LNCaP clone FGC (cell line): ENCODE measurements at regions not wholly inside any gene's neighbourhood (a gene's known extent, or its start where the extent isn't known, plus 50 kb on each side); places are given as distances from the start of the nearest gene placed in this dataset.
A peak's percentile ranks its signal among the peaks of the same experiment; 100 is the strongest.
"Not testable (repeated sequence)": the region's sequence is repeated elsewhere in the genome, so short reads cannot be mapped to it uniquely, and the experiment has no call there.

Experiments
- DNase-seq: peaks from one replicate; pipeline ENCODE4 v3.0.0-alpha.2; 2011; ENCODE audit warnings: low read depth
- H3K4me3 ChIP-seq: 2 replicates; pipeline ENCODE4 v1.5.1; 2011; ENCODE audit warnings: mild to moderate bottlenecking, low read depth, low read length, control low read depth
- TF ChIP-seq, protein P1 (sequence below): IDR thresholded peaks from 2 replicates; pipeline ENCODE4 v1.5.1; 2012; ENCODE audit warnings: mild to moderate bottlenecking; ENCODE audit not compliant: control insufficient read depth, insufficient read depth; ENCODE audit errors: extremely low read depth

DNA sequence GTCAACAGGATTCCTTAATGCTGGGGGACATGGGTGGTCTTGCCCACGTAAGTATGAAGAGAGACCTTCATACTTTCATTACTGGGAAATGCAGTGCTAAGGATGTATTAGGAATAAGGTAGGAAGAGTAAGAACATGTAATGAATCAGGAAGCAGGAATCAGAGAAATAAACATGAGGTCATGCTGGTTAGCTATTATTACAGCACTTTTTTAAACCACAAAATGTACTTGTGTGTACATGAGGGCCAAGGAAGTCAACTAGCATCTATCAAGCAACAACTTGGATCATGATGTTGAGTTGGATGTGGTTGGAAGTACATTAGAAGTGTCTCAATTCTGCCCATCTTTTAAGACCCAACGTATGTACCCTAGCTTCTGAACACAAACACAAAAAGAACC, 63.5 kb upstream of the E2F3 start:
- H3K4me3 ChIP-seq = no peak overlapping the region
- no peak for DNase-seq
- TF ChIP-seq, protein P1, sequence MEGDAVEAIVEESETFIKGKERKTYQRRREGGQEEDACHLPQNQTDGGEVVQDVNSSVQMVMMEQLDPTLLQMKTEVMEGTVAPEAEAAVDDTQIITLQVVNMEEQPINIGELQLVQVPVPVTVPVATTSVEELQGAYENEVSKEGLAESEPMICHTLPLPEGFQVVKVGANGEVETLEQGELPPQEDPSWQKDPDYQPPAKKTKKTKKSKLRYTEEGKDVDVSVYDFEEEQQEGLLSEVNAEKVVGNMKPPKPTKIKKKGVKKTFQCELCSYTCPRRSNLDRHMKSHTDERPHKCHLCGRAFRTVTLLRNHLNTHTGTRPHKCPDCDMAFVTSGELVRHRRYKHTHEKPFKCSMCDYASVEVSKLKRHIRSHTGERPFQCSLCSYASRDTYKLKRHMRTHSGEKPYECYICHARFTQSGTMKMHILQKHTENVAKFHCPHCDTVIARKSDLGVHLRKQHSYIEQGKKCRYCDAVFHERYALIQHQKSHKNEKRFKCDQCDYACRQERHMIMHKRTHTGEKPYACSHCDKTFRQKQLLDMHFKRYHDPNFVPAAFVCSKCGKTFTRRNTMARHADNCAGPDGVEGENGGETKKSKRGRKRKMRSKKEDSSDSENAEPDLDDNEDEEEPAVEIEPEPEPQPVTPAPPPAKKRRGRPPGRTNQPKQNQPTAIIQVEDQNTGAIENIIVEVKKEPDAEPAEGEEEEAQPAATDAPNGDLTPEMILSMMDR = no peak

DNA sequence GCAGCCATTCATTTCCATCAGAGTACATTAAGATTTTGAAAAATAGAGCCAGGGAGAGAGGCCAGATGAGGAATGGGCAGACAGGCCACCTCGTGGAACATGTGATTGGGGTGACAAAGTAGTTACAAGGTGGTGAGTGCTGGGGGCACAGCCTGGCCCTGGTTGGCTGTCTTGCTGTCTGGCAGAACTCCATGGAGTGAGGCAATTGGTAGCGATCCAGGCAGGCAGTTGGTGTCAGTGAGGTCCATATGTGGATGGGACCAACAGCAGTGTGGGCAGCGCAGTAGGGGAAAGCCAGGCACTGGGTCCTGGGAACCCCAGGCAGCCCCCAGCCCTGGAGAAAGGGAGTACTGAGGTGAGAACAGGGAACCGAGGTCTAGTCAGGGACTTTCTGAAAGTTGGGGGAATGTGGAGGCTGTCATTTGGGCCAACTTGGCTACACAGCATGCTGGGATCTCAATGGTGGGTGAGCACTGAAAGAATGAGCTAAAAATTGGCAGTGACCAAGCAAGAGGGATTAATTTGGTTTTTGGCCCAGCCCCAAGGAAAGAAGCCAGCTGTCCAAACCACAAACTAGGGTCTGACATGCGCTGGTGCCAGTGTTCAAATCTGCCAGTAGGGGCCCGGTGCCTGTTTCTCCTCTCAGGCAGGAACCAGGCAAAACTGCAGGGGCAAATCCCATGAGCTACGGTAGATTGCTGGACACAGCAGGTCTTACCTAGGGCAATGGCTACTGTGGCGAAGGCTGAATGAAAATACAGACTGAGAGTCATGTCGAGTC, 61.4 kb upstream of the E2F3 start:
- no peak for DNase-seq
- TF ChIP-seq, protein P1 = no peak
- no peak overlapping the region for H3K4me3 ChIP-seq

DNA sequence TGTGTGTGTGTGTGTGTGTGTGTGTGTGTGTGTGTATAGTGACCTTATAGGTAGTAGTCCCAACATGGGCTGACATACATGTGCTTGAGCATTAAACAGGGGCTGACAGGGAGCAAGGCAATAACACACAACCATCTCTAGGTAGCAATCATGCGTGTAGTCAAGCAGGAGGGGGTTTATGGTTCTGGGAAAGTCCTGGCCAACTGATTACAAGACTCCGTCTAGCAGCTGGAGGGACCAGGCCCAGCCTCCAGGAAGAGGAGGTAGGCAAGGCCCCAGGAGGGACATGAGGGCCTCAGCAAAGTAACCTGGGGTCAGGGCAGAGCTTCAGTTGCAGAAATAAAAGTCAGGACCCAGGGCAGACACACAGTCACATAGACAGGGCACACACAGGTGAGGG, 60.6 kb upstream of the E2F3 start:
- TF ChIP-seq, protein P1 = no peak
- no peak for DNase-seq
- H3K4me3 ChIP-seq = no peak overlapping the region

DNA sequence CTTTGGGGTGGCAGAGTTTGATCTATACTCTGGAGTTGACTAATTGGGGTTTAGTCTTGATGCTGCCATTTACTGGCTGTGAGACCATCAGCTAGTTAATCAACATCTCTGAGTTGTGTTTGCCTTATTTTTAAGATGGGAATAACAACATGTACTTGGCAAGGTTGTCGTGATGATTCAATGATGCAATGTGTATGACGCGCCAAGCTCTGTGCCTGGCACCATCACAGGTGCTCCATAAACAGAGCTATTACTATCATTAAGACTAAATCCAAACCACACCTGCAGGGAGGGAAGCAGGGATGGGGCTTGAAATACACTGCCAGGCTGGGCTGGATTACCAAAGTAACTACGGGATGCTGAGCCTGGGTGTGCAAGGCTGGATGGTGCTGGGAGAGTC, 60.1 kb upstream of the E2F3 start:
- peak; percentile 33 for DNase-seq
- TF ChIP-seq, protein P1 = no peak
- no peak overlapping the region for H3K4me3 ChIP-seq

DNA sequence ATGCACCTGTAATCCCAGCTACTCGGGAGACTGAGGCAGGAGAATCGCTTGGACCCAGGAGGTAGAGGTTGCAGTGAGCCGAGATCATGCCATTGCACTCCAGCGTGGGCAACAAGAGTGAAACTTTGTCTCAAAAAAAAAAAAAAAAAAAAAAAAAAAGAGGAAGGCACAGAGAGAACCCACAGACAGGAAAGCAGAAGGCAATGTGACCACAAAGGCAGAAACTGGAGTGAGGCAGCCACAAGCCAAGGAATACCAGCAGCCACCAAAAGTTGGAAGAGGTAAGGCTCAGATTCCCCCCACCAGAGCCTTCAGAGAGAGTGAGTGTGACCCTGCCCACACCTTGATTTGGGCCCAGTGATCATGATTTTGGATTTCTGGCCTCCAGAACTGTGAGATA, 54.7 kb upstream of the E2F3 start:
- not testable (repeated sequence) for H3K4me3 ChIP-seq, DNase-seq

DNA sequence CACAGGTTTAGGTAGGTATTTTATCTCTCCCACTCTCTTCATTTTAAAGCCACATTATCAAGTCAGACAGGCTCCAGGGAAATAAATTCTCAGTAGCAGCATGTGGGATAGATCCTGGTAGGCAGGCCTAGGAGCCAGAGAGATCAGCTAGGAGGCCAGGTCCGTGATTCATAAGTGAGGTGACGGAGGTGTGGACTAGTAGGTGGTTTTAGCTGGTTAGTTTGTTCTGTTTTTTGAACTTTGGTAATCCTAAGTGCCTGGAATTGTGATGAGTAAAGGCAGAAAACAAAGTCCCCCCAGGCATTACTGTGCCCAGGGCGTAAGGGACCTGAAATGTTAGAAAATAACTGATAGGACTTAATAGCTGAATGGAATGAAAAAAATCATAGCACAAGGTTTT, 53.6 kb upstream of the E2F3 start:
- no peak for DNase-seq
- no peak overlapping the region for H3K4me3 ChIP-seq
- TF ChIP-seq, protein P1 = no peak

DNA sequence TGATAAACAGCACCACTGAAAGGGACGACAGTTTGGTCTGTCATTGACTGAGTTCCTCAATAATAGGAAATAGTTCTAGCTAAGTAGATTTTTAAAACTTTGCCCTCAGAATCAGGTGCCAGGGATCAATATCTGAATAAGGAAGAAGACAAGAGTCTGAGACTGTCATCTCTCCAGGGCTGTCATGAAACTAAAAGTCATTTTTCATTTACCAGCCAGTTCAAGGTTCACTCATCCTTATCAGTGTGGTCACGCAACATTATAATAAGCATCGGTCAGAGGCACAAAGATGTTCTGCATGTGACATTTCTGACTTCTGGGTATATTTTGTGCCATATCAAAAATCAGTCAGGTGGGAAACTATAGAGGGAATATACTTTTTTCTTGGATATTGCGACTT, 52.5 kb upstream of the E2F3 start:
- no peak overlapping the region for H3K4me3 ChIP-seq
- DNase-seq = no peak
- TF ChIP-seq, protein P1 = no peak
